ENCODE measurements at regions not wholly inside any gene's neighbourhood (a gene's known extent, or its start where the extent isn't known, plus 50 kb on each side); places are given as distances from the start of the nearest gene placed in this dataset.

DNA sequence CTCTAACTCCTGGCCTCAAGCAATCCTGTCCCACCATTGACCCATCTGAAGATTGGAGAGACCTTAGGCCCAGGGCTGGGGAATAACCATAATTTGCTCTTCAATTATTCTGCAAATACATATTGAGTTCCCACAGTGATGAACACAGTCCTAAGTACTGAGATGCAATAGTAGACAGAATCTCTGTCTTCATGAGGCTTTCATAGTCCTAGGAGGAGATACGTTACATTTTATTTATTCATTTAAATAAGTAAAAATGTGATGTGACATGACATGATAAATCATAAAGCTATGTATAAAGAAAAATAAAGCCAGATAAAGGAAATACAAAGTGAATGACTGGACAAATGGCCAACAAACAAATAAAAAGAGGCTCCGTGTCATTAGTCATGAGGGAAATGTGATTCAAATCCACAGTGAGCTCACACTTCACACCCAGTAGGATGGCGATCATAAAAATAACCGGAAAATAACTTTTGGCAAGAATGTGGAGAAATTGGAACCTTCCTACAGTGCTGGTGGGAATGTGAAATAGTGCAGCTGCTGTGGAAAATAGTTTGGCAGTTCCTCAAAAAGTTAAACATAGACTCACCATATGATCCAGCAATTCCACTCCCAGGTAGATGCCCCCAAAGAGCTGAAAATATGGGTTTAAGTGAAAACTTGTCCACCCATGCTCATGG, 52.1 kb upstream of the JCAD start:
- H3K27me3 Mint-ChIP-seq, result peaks cover 9% of the 10 kb centered on the region
- no peaks in the 10 kb centered on the region for H3K4me1 Mint-ChIP-seq
- H3K4me3 Mint-ChIP-seq, result no peak overlapping the region
- ATAC-seq, result no peak
- no peaks in the 10 kb centered on the region for H3K9me3 Mint-ChIP-seq (ENCODE audit: low read depth)
- H3K27ac Mint-ChIP-seq, result no peak overlapping the region
- POLR2A ChIA-PET, result no interaction called here
- H3K36me3 Mint-ChIP-seq (ENCODE audit: low read depth), result no peaks in the 10 kb centered on the region
- intact Hi-C loops (cut with DNase I, micrococcal nuclease), result no loop called here
- CTCF ChIA-PET, result no interaction called here
- no peak for DNase-seq

Measured in activated CD4-positive, alpha-beta T cell treated with anti-CD3 and anti-CD28 coated beads for 36 hours (primary cell).